WTC11 (cell line): ENCODE measurements at regions not wholly inside any gene's neighbourhood (a gene's known extent, or its start where the extent isn't known, plus 50 kb on each side); places are given as distances from the start of the nearest gene placed in this dataset.

ENCODE experiments used
- ATAC-seq: fragments of 200-7000 bp; cut with Tn5 transposase; 2 replicates; pipeline ENCODE4 v1.10.0; 2021; ENCODE audit warnings: mild to moderate bottlenecking, moderate library complexity
- CTCF ChIA-PET: fragments of 300-600 bp; sonication (Branson Sonifier 250); formaldehyde crosslinking; loops from one replicate; lab custom pipeline; 2021; ENCODE audit warnings: antibody characterized with exemption; lab: Charles Lee
- POLR2A ChIA-PET: fragments of 350-600 bp; sonication (Branson Sonifier 250); formaldehyde crosslinking; loops from one replicate; lab custom pipeline; 2021; ENCODE audit warnings: antibody characterized with exemption; lab: Charles Lee
- DNase-seq: peaks from one replicate; pipeline ENCODE4 v3.0.0; 2021; ENCODE audit warnings: low spot score
- H3K27ac Mint-ChIP-seq: 2 replicates; pipeline ENCODE4 v1.8.0; 2021; ENCODE audit warnings: mixed read lengths
- H3K27me3 Mint-ChIP-seq: 2 replicates; pipeline ENCODE4 v1.8.0; 2021; ENCODE audit warnings: low read depth, mild to moderate bottlenecking, moderate library complexity, mixed read lengths
- H3K36me3 Mint-ChIP-seq: 2 replicates; pipeline ENCODE4 v1.8.0; 2021; ENCODE audit warnings: mixed read lengths
- H3K4me1 Mint-ChIP-seq: 2 replicates; pipeline ENCODE4 v1.8.0; 2022; ENCODE audit warnings: mixed read lengths
- H3K4me3 Mint-ChIP-seq: 2 replicates; pipeline ENCODE4 v1.8.0; 2021; ENCODE audit warnings: mild to moderate bottlenecking, moderate library complexity, mixed read lengths
- H3K9me3 Mint-ChIP-seq: 2 replicates; pipeline ENCODE4 v1.8.0; 2021; ENCODE audit warnings: mixed read lengths
- CREB1 ChIP-seq: sonication (generic); formaldehyde crosslinking; IDR thresholded peaks from 2 replicates; pipeline ENCODE4 v1.8.0; 2023; ENCODE audit warnings: mild to moderate bottlenecking, missing genetic modification reagents
- E2F4 ChIP-seq: sonication (generic); formaldehyde crosslinking; IDR thresholded peaks from 2 replicates; pipeline ENCODE4 v1.8.1; 2022; ENCODE audit warnings: low read depth, mild to moderate bottlenecking, moderate library complexity, missing genetic modification reagents, borderline replicate concordance
- FOXK1 ChIP-seq: sonication (generic); formaldehyde crosslinking; IDR thresholded peaks from 2 replicates; pipeline ENCODE4 v1.8.0; 2022; ENCODE audit warnings: mild to moderate bottlenecking, moderate library complexity, missing genetic modification reagents
- GABPB1 ChIP-seq: sonication (generic); formaldehyde crosslinking; IDR thresholded peaks from 2 replicates; pipeline ENCODE4 v1.8.1; 2023; ENCODE audit warnings: mild to moderate bottlenecking, missing genetic modification reagents
- GRHL2 ChIP-seq: fragments of 250-450 bp; sonication (Bioruptor Pico); IDR thresholded peaks from 2 replicates; pipeline ENCODE4 v1.8.0; 2022; ENCODE audit warnings: mild to moderate bottlenecking, moderate library complexity; ENCODE audit not compliant: insufficient replicate concordance, severe bottlenecking
- HMGA2 ChIP-seq: fragments of 250-450 bp; sonication (Bioruptor Pico); IDR thresholded peaks from 2 replicates; pipeline ENCODE4 v1.4.0; 2021; ENCODE audit warnings: mild to moderate bottlenecking, moderate library complexity
- HMGXB4 ChIP-seq: sonication (generic); formaldehyde crosslinking; IDR thresholded peaks from 2 replicates; pipeline ENCODE4 v1.8.1; 2023; ENCODE audit warnings: mild to moderate bottlenecking, moderate library complexity, missing genetic modification reagents
- IRF2 ChIP-seq: sonication (generic); formaldehyde crosslinking; IDR thresholded peaks from 2 replicates; pipeline ENCODE4 v1.8.0; 2022; ENCODE audit warnings: low read depth, missing genetic modification reagents, borderline replicate concordance
- JUN ChIP-seq: sonication (generic); formaldehyde crosslinking; IDR thresholded peaks from 2 replicates; pipeline ENCODE4 v1.8.0; 2023; ENCODE audit warnings: mild to moderate bottlenecking, missing genetic modification reagents
- MAX ChIP-seq: sonication (generic); formaldehyde crosslinking; IDR thresholded peaks from 2 replicates; pipeline ENCODE4 v1.8.0; 2022; ENCODE audit warnings: mild to moderate bottlenecking, missing genetic modification reagents
- RELA ChIP-seq: sonication (generic); formaldehyde crosslinking; IDR thresholded peaks from 2 replicates; pipeline ENCODE4 v1.8.1; 2022; ENCODE audit warnings: missing genetic modification reagents, mild to moderate bottlenecking, borderline replicate concordance
- TEAD1 ChIP-seq: sonication (generic); formaldehyde crosslinking; IDR thresholded peaks from 2 replicates; pipeline ENCODE4 v1.8.0; 2022; ENCODE audit warnings: mild to moderate bottlenecking, missing genetic modification reagents
- ZBTB21 ChIP-seq: sonication (generic); formaldehyde crosslinking; IDR thresholded peaks from 2 replicates; pipeline ENCODE4 v1.8.1; 2023; ENCODE audit warnings: mild to moderate bottlenecking, missing genetic modification reagents, borderline replicate concordance
- ZNF138 ChIP-seq: sonication (generic); formaldehyde crosslinking; conservative IDR thresholded peaks from 2 replicates; pipeline ENCODE4 v1.8.1; 2022; ENCODE audit warnings: mild to moderate bottlenecking, moderate library complexity, missing genetic modification reagents
- ZNF281 ChIP-seq: sonication (generic); formaldehyde crosslinking; IDR thresholded peaks from 2 replicates; pipeline ENCODE4 v1.8.0; 2023; ENCODE audit warnings: mild to moderate bottlenecking, missing genetic modification reagents
- ZNF425 ChIP-seq: fragments of 250-450 bp; sonication (Bioruptor Pico); conservative IDR thresholded peaks from 2 replicates; pipeline ENCODE4 v1.9.0; 2021; ENCODE audit warnings: mild to moderate bottlenecking
- TF ChIP-seq, protein P1 (sequence below): sonication (generic); formaldehyde crosslinking; IDR thresholded peaks from 2 replicates; pipeline ENCODE4 v1.8.0; 2022; ENCODE audit warnings: mild to moderate bottlenecking, missing genetic modification reagents
- TF ChIP-seq, protein P2 (sequence below): fragments of 250-450 bp; sonication (Bioruptor Pico); IDR thresholded peaks from 2 replicates; pipeline ENCODE4 v2.1.2; 2022; ENCODE audit warnings: mild to moderate bottlenecking, moderate library complexity
- TF ChIP-seq, protein P3 (sequence below): sonication (generic); formaldehyde crosslinking; IDR thresholded peaks from 2 replicates; pipeline ENCODE4 v1.8.0; 2023; ENCODE audit warnings: missing genetic modification reagents, mild to moderate bottlenecking, borderline replicate concordance

DNA sequence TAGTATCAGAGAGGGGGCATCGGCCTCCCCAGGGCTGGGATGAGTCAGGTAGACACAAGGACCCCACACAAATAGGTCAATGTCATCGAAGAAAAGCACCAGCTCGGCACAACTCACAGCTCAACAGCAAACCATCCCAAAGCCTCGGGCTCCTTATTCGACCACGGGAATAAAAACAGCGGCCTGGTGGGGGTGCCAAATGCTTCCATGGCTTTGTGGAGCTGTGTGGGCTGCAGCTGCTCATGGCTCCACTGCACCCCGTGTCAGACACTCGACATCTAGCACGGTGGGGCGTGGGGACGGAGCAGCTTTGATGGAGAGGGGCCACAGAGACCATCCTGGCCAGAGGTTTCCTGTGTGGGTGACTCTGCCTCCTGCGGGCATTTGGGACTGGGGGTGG, 212.5 kb upstream of the SOX1 start (continued):
- TF ChIP-seq HMGXB4 (CRISPR knock-in tag) (no peak), RELA (no peak)

- ChIA-PET CTCF (no interaction called here), POLR2A (no interaction called here)
- peaks cover under 1% of the 10 kb centered on the region for H3K9me3 Mint-ChIP-seq
- DNase-seq (no peak), ATAC-seq (no peak)
- TF ChIP-seq, protein P1, sequence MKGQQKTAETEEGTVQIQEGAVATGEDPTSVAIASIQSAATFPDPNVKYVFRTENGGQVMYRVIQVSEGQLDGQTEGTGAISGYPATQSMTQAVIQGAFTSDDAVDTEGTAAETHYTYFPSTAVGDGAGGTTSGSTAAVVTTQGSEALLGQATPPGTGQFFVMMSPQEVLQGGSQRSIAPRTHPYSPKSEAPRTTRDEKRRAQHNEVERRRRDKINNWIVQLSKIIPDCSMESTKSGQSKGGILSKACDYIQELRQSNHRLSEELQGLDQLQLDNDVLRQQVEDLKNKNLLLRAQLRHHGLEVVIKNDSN (CRISPR knock-in tag) = no peak
- TF ChIP-seq MAX (no peak), ZBTB21 (CRISPR knock-in tag) (no peak), JUN (no peak), FOXK1 (no peak), HMGA2 (no peak), CREB1 (no peak), TEAD1 (CRISPR knock-in tag) (no peak), E2F4 (CRISPR knock-in tag) (no peak)
- TF ChIP-seq, protein P2, sequence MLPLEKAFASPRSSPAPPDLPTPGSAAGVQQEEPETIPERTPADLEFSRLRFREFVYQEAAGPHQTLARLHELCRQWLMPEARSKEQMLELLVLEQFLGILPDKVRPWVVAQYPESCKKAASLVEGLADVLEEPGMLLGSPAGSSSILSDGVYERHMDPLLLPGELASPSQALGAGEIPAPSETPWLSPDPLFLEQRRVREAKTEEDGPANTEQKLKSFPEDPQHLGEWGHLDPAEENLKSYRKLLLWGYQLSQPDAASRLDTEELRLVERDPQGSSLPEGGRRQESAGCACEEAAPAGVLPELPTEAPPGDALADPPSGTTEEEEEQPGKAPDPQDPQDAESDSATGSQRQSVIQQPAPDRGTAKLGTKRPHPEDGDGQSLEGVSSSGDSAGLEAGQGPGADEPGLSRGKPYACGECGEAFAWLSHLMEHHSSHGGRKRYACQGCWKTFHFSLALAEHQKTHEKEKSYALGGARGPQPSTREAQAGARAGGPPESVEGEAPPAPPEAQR (CRISPR knock-in tag) = no peak
- no peaks in the 10 kb centered on the region; the same call in 1 of the 2 replicates for H3K36me3 Mint-ChIP-seq
- H3K27me3 Mint-ChIP-seq = 0 out of 2 replicates have a peak, but pooled peaks cover under 1% of the 10 kb centered on the region
- no peak overlapping the region for H3K27ac Mint-ChIP-seq
- no peak overlapping the region for H3K4me3 Mint-ChIP-seq
- peaks cover 48% of the 10 kb centered on the region for H3K4me1 Mint-ChIP-seq
Observed at GRCh38 chr13:111855191-111855590, 211.8 kb upstream of the SOX1 start.

DNA sequence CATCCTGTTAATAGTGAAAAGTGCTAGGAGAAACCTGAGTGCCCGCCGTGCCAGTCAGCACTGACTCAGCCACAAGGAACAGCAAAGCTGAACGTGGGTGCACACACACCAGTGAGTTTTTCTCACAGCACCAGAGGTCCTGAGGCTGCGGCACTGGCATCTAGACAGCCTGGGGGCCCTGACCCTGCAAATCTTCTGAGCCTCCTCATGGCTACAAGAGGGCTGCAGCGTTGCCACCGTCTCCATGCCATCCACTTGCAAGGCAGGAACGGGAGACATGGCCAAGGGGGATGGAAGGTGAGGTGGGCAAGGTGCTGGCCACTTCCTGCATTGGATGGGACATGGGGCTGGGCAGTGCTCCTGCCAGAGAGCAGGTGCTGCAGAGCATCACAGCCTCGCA, 211.2 kb upstream of the SOX1 start:
- ChIA-PET CTCF (no interaction called here), POLR2A (no interaction called here)
- Mint-ChIP-seq H3K27me3 (peaks cover 4% of the 10 kb centered on the region; the same call in 1 of the 2 replicates), H3K4me3 (no peak overlapping the region), H3K9me3 (peaks cover 7% of the 10 kb centered on the region), H3K4me1 (peaks cover 46% of the 10 kb centered on the region), H3K36me3 (peaks cover 4% of the 10 kb centered on the region; the same call in 1 of the 2 replicates), H3K27ac (no peak overlapping the region)
- ATAC-seq (no peak), DNase-seq (no peak)
- TF ChIP-seq, protein P3, sequence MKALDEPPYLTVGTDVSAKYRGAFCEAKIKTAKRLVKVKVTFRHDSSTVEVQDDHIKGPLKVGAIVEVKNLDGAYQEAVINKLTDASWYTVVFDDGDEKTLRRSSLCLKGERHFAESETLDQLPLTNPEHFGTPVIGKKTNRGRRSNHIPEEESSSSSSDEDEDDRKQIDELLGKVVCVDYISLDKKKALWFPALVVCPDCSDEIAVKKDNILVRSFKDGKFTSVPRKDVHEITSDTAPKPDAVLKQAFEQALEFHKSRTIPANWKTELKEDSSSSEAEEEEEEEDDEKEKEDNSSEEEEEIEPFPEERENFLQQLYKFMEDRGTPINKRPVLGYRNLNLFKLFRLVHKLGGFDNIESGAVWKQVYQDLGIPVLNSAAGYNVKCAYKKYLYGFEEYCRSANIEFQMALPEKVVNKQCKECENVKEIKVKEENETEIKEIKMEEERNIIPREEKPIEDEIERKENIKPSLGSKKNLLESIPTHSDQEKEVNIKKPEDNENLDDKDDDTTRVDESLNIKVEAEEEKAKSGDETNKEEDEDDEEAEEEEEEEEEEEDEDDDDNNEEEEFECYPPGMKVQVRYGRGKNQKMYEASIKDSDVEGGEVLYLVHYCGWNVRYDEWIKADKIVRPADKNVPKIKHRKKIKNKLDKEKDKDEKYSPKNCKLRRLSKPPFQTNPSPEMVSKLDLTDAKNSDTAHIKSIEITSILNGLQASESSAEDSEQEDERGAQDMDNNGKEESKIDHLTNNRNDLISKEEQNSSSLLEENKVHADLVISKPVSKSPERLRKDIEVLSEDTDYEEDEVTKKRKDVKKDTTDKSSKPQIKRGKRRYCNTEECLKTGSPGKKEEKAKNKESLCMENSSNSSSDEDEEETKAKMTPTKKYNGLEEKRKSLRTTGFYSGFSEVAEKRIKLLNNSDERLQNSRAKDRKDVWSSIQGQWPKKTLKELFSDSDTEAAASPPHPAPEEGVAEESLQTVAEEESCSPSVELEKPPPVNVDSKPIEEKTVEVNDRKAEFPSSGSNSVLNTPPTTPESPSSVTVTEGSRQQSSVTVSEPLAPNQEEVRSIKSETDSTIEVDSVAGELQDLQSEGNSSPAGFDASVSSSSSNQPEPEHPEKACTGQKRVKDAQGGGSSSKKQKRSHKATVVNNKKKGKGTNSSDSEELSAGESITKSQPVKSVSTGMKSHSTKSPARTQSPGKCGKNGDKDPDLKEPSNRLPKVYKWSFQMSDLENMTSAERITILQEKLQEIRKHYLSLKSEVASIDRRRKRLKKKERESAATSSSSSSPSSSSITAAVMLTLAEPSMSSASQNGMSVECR = no peak
- TF ChIP-seq ZNF281 (CRISPR knock-in tag) (no peak), GABPB1 (CRISPR knock-in tag) (no peak), ZNF138 (no peak), GRHL2 (CRISPR knock-in tag) (no peak), JUN (no peak), ZNF425 (CRISPR knock-in tag) (no peak), IRF2 (CRISPR knock-in tag) (no peak)
